Liver (tissue), 3 donors: ENCODE measurements at regions not wholly inside any gene's neighbourhood (a gene's known extent, or its start where the extent isn't known, plus 50 kb on each side); places are given as distances from the start of the nearest gene placed in this dataset.

Experiments
- FOXA2 ChIP-seq: IDR thresholded peaks from 2 replicates; pipeline ENCODE4 v1.6.1; 2016; ENCODE audit warnings: antibody characterized with exemption
- JUND ChIP-seq, 2 donors: IDR thresholded peaks; 2 replicates each; pipeline ENCODE4 v1.6.1; 2016; ENCODE audit warnings: antibody characterized with exemption in 2 of 2
- TF ChIP-seq, protein P1 (sequence below): fragments of 150-350 bp; IDR thresholded peaks from 2 replicates; pipeline ENCODE4 v1.5.1; 2017; ENCODE audit warnings: improper control_type of control experiment, low read depth, low read length; ENCODE audit not compliant: missing input control
- donor health status: healthy.
- donor health status: healthy.

DNA sequence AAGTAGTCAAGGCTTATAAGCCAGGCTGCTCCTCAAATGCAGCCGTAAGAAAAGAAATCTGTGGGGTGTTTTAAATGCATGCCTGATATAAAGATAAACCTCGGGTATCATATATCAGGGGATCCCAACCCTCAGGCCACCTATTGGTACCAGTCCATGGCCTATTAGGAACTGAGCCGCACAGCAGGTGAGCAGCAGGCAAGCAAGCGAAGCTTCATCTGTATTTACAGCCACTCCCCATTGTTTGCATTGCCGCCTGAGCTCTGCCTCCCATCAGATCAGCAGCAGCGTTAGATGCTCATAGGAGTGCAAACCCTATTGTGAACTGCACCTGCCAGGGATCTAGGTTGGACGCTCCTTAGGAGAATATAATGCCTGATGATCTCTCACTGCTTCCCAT lies 233.5 kb upstream of the SERP2 start:
- TF ChIP-seq FOXA2: no peak
- TF ChIP-seq, protein P1, sequence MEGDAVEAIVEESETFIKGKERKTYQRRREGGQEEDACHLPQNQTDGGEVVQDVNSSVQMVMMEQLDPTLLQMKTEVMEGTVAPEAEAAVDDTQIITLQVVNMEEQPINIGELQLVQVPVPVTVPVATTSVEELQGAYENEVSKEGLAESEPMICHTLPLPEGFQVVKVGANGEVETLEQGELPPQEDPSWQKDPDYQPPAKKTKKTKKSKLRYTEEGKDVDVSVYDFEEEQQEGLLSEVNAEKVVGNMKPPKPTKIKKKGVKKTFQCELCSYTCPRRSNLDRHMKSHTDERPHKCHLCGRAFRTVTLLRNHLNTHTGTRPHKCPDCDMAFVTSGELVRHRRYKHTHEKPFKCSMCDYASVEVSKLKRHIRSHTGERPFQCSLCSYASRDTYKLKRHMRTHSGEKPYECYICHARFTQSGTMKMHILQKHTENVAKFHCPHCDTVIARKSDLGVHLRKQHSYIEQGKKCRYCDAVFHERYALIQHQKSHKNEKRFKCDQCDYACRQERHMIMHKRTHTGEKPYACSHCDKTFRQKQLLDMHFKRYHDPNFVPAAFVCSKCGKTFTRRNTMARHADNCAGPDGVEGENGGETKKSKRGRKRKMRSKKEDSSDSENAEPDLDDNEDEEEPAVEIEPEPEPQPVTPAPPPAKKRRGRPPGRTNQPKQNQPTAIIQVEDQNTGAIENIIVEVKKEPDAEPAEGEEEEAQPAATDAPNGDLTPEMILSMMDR: no peak
- no peak for TF ChIP-seq JUND (IDR thresholded peaks at IDR 0.05)
